HL-60/S4 (cell line): ENCODE measurements at regions not wholly inside any gene's neighbourhood (a gene's known extent, or its start where the extent isn't known, plus 50 kb on each side); places are given as distances from the start of the nearest gene placed in this dataset.
"Not testable (repeated sequence)": the region's sequence is repeated elsewhere in the genome, so short reads cannot be mapped to it uniquely, and the experiment has no call there.

ENCODE experiments used
- in situ Hi-C: fragments of 300-500 bp; cut with MboI; formaldehyde crosslinking; loops from 2 replicates; pipeline ENCODE4 v1.14.3; 2022; ENCODE audit warnings: low sequenced_read_pairs

DNA sequence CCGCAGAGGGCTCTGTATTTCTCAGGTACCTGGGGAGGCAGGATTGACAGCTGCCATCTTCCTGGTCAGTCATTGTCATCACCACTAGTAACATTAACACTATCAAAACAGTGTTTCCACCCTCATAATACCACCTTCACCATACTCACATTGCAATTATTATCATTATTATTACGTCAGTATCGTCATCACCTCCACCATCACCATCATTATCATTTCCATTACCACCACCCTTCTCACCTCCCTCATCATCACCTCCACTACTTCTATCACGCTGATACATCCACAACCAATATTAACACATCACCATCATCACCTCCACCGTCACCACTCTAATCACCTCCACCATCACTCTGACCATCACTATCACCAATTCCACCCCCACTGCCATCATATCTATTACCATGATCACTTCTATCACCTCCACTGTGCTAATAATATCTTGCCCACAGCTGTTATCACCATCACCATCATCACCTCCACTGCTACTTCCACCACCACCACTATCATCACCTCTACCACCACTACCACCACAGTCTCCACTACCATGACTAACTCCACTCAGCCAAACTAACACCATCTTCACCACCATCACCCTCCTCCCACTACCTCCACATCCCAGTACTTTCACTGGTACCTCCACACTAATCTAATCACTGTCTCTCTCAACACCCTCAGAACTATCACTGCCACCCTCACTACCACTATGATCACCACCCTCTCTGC lies 196.4 kb downstream of the RPS24 start:
- in situ Hi-C loops, result no loop called here

DNA sequence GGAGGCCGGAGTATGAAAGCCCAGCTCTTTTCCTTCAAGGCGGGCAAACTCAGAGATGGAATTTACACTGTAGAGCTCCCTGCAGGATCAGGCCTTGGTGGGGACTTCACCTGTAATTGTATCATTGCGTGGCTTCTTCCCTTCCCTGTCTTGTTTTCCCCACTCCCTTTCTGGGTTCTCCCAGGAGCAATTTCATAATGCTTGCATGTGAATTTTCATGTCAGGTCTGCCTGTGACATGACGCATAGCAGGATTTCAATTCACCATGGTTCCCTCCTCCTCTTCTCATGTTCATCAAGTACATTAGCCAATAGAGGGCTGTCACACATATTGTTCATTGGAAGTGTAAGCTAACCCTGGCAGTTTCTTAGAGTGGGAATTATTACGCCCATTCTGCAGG lies 197.7 kb downstream of the RPS24 start:
- in situ Hi-C loops, result no loop called here

- in situ Hi-C loops, result no loop called here
Observed at GRCh38 chr10:78231939-78232338, 198.3 kb downstream of the RPS24 start.

DNA sequence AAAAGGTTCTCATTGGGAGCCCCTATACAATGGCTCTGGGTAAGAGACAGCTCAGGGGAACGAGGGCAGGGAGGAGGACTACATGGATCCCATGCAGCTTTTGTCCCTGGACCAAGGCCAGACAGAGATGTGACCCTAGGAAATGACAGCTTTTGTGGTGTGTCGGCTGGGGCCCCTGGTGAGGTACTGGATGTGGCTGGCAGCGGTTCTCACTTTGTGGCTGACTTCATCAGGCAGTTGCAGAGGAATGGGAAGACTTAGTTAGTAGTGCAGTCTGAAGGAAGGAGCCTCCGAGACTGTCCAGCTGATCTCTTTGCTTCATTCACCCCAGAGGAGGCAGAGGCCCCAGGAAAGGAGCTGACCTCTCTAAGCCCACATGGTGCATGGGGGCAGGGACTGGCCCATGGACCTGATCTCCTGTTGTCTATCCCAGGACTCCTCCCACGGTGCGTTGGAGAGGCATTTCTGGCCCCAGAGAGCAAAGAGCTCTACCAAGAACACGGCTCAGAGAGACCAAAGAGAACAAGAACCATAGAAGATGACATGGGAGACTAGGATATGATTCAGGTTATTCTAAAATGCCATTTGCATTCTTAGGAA lies 202.9 kb downstream of the RPS24 start:
- in situ Hi-C loops, result no loop called here

GRCh38 chr10:78237951-78238350 lies 204.3 kb downstream of the RPS24 start:
- in situ Hi-C loops, result not testable (repeated sequence)

DNA sequence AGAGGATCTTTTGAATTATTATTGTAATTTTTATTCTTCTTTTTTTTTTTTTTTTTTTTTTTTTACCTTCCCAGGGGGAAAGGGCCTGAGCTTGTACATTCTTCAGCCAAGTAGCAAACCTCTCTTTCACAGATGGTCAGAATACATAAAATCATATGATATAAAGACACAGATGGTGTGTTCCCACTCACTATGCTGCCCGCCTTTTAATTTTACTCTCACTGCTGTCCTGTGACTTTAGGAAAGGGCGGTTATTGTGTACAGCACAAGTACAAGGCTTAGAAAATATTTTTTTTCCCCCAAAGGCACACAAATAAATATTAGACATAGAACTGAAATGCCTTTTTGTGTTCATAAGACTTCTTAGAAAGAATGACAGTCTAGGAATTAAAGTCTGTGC lies 213.6 kb downstream of the RPS24 start:
- in situ Hi-C loops, result no loop called here

GRCh38 chr10:78247821-78248220 lies 214.2 kb downstream of the RPS24 start:
- in situ Hi-C loops, result no loop called here

GRCh38 chr10:78248651-78249464 lies 215.2 kb downstream of the RPS24 start:
- in situ Hi-C loops, result no loop called here

DNA sequence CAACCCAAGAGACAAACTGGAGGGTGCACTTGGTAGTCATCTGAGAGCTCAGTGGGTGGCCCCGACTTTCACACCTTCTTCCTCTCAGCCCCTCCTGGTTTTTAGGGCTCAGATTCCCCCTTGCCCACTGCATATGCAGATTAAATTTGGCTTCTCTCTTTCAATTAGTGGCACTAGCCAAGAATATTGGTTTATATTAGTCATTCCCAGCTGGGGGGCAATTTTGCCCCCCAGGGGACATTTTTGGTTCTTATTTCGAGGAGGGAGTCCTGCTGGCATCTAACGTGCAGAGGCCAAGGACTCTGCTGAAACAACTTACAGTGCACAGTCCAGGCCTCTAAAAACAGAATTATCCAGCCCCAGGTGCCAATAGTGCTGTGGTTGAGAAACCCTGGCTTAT lies 216.0 kb downstream of the RPS24 start:
- in situ Hi-C loops, result no loop called here

DNA sequence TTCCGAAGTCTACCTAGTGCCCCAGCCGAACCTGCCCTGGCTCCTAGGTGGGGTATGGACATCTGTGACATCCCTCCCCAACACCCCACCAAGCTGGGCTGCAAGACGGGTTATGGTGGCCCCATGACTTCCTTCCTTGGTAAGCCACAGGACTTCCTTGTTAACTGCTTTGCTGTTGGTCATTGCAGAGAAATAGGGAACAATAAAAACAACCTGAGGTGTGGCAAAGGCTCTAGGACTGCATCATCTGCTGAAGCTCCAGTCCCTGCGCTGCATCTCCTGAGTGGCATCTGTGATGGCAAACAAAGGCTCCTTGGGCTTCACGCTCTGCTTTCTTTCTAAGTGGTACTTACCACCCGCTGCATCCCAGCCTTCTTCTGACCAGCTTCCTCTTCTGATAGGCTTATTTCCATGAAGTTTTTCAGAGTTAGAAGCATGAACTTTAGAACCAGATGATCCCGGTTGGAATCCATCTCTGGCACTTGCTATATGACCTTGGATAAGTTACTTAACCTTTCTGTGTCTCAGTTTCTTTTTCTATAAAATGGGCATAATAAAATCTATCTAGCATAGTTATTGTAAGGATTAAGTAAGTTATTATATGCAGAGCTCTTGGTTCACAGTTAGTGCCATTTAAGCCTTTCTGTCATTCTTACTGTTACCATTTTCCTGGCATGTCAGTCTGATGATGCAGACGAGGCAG lies 216.8 kb downstream of the RPS24 start:
- in situ Hi-C loops, result no loop called here

DNA sequence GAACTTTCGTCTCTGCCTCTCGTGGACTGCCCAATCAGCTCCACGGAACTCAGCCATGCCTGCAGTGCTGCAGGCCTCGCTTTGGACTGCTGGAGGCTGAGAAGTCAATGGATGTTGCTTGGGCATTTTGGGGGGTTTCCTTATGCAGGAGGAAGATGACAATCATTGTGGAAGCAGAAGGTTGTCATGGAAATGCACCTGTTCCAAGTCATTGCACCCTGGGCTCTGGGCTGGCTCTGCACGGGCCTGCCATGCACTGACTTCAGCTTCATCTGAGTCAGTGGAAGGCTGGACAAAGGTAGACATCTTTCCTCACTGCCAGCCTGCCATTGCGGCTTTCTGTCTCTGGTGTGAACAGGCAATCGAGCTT lies 217.3 kb downstream of the RPS24 start:
- in situ Hi-C loops, result no loop called here

DNA sequence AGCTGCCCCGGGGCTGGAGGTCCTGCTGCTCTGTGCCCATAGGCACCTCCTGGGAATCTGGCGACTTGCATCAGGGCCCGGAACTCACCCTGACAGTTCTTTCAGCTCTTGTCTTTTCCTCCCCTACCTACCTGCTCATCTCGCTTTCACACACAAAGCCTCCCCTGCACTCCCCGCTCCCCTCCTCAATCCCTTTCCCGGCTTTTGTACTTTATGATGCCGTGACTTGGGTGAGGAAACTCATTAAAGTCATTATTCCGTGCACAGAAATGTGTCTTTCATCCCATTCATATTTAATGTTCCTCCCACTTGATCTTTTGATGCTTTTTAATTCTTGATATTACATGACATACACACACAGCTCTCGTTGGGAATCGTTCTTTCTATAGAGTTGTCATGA lies 218.6 kb downstream of the RPS24 start:
- in situ Hi-C loops, result no loop called here

DNA sequence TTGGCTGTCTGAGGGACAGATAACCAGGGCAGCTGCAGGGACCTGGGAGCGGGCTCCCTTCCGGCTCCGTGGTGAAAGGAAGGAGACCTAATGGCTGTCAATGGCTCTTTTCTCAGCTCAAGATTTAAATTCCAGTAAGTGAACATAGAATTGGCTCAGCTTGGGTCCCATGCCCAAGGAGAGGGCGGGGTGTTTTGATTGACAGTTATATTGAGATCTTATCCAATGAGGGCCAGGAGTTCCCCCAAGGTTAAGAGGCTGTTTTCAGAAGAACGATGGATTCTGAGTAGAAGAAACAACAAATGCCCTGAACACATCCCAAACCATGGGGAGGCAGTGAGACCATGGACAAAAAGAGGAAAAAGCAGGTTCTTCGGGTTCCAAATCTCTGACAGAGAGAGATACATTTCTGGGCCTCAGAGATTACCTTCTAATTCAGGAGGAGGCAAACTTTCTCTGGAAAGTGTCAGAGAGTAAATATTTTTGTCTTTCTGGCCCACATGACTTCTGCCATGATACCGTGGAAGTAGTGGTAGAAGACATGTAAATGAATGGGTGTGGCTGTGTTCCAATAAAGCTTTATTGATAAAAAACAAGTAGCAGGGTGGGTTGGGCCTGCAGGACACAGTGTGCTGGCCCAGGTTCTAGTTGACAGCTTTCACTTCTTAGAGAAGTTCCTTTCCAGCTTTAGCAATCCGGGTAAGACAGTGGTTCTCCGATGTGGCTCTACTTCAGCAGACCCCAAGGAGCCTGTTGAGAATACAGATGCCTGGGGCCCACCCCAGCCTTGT lies 219.6 kb downstream of the RPS24 start:
- in situ Hi-C loops, result no loop called here

- in situ Hi-C loops, result no loop called here
Observed at GRCh38 chr10:78254013-78254412, 220.3 kb downstream of the RPS24 start.

GRCh38 chr10:78255214-78255613 lies 221.6 kb downstream of the RPS24 start:
- in situ Hi-C loops, result no loop called here

DNA sequence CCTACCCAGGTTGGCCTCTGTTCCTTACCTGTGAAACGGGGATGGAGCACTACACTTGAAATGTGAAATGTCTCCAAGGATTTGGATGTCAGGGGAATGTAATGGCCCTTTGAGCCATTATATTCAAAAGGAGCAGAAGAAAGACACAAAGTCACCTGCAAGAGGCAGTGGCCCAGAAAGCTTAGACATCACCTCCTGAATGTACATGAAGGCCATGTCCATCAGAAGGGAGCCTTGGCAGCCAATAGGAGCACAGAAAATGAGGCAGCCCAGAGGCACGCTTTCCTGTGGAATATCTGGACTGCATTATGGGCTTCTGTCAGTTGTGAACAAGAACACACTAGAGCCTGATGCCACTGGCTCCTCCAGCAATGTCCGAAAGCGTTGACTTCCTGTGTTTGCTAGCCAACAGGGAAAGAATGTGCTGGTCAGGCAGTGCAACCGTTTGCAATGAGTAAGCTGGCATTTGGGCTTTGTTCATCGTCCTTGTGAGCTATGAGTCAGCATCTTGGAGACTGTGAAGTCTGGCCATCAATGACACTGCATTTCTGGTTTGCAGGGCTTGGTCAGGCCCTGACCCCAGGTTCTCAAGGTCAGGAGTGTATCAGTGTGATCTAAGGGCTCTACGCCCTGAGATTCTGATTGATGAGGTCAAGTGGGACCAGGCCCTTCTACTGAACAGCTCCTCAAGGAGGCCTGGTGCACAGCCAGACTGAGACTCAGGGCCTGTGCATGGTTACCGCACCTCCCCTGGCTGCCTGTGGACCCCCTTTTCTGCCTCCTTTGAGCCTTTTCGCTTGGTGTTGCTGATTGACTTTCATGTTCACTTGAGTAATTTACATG lies 222.4 kb downstream of the RPS24 start:
- in situ Hi-C loops, result no loop called here

GRCh38 chr10:78258323-78259030 lies 224.8 kb downstream of the RPS24 start:
- in situ Hi-C loops, result no loop called here

GRCh38 chr10:78259391-78259790 lies 225.7 kb downstream of the RPS24 start:
- in situ Hi-C loops, result no loop called here

GRCh38 chr10:78260141-78260540 lies 226.5 kb downstream of the RPS24 start:
- in situ Hi-C loops, result no loop called here
